ENCODE measurements at regions not wholly inside any gene's neighbourhood (a gene's known extent, or its start where the extent isn't known, plus 50 kb on each side); places are given as distances from the start of the nearest gene placed in this dataset.

DNA sequence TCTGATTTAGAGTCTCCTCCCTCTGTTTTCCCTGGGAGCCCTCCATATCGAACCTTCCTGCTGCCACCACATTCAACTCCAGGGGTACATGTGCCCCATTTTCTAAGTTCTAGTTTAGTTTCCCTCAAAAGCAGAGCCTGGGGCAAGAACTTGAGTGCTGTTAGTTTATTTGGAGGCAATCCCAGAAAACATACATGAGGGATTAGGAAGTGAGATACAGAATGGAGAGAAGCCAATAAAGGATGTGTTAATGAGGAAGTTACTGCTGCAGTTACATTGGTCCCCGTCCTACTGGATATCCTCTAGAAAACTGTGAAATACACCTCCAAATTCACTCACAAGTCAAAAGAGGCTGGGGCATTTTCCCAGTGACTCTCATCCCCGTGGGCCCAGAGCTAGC lies 159.4 kb upstream of the SMARCA2 start:
- FAIRE-seq (no peak), DNase-seq (ENCODE audit: low read depth, low spot score) (no peak)
- no peaks in the 10 kb centered on the region for H3K27me3 ChIP-seq (ENCODE audit: control insufficient read depth in 2 of 2, insufficient read depth in 2 of 2, low read length in 2 of 2)
- no peak overlapping the region for H3K9ac ChIP-seq (replicated peaks; ENCODE audit: extremely low read depth, insufficient read depth, low read length)
- no peaks in the 10 kb centered on the region for H3K4me1 ChIP-seq (ENCODE audit: control insufficient read depth, extremely low read depth, insufficient read depth, low read length)
- CTCF ChIA-PET: no interaction called here
- no peaks in the 10 kb centered on the region for H4K20me1 ChIP-seq (replicated peaks; ENCODE audit: control insufficient read depth, extremely low read depth, insufficient read depth, low read length)
- no peaks in the 10 kb centered on the region for H3K9me1 ChIP-seq (replicated peaks; ENCODE audit: control insufficient read depth, extremely low read depth, insufficient read depth, low read length)
- no peak overlapping the region for H3K4me3 ChIP-seq (replicated peaks in 1 of 3; ENCODE audit: insufficient read depth in 1 of 3, low read depth in 1 of 3, low read length in 3 of 3)
- H3K9me3 ChIP-seq (replicated peaks; ENCODE audit: control insufficient read depth, insufficient read depth, low read length): no peaks in the 10 kb centered on the region
- no peak overlapping the region for H3K27ac ChIP-seq (ENCODE audit: insufficient read depth, low read depth, low read length)
- no TSS peak for BruUV-seq (replicated peaks)
- H2AFZ ChIP-seq (ENCODE audit: low read depth, low read length): no peak overlapping the region
- no peaks in the 10 kb centered on the region for H3K79me2 ChIP-seq (ENCODE audit: control insufficient read depth, insufficient read depth, low read length)
- no peak for TF ChIP-seq JUN (IDR thresholded peaks at IDR 0.05; ENCODE audit: borderline replicate concordance, insufficient read depth, insufficient read length, low read depth)
- no peak for TF ChIP-seq POLR2A (IDR thresholded peaks at IDR 0.05; ENCODE audit: low read depth, low read length)
- TF ChIP-seq, protein P1, sequence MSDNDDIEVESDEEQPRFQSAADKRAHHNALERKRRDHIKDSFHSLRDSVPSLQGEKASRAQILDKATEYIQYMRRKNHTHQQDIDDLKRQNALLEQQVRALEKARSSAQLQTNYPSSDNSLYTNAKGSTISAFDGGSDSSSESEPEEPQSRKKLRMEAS (IDR thresholded peaks at IDR 0.05; ENCODE audit: insufficient read depth, insufficient read length): no peak
- no peak for TF ChIP-seq GATA2 (IDR thresholded peaks at IDR 0.05; ENCODE audit: insufficient read depth, insufficient read length, low read depth, low read length)
- no peak for TF ChIP-seq MYC (IDR thresholded peaks at IDR 0.05; ENCODE audit: low read depth, low read length)
- no peak for TF ChIP-seq FOS (IDR thresholded peaks at IDR 0.05; ENCODE audit: borderline replicate concordance, insufficient read depth, low read length)
- TF ChIP-seq EZH2 (IDR thresholded peaks at IDR 0.05; ENCODE audit: borderline replicate concordance, low read depth, low read length, severe bottlenecking): no peak
- TF ChIP-seq POLR2AphosphoS5 (IDR thresholded peaks at IDR 0.05; ENCODE audit: insufficient read depth, low read depth, low read length): no peak
- no peak for TF ChIP-seq CTCF (IDR thresholded peaks at IDR 0.05; ENCODE audit: extremely low read depth in 1 of 2, insufficient read depth in 1 of 2, low read depth in 1 of 2, low read length in 2 of 2)
- H3K4me2 ChIP-seq (ENCODE audit: insufficient read depth, low read length): no peak overlapping the region
- POLR2A ChIA-PET: no interaction called here
- no peaks in the 10 kb centered on the region for H3K36me3 ChIP-seq (ENCODE audit: control insufficient read depth in 2 of 2, extremely low read depth in 1 of 2, insufficient read depth in 2 of 2, low read length in 2 of 2)
- intact Hi-C loops (cut with micrococcal nuclease) (no loop called here), dilution Hi-C loops (cut with MboI; ENCODE audit: extremely low pct_ligation_motif_present, low sequenced_read_pairs) (no loop called here)

All from endothelial cell of umbilical vein (primary cell).